RKO (cell line): ENCODE measurements at regions not wholly inside any gene's neighbourhood (a gene's known extent, or its start where the extent isn't known, plus 50 kb on each side); places are given as distances from the start of the nearest gene placed in this dataset.

Source experiments
- DNase-seq: peaks from one replicate; pipeline ENCODE4 v3.0.0-alpha.2; 2016; ENCODE audit warnings: low spot score

- no peak for DNase-seq
Observed at GRCh38 chr6:4191271-4191721, 55.9 kb upstream of the ECI2 start.

DNA sequence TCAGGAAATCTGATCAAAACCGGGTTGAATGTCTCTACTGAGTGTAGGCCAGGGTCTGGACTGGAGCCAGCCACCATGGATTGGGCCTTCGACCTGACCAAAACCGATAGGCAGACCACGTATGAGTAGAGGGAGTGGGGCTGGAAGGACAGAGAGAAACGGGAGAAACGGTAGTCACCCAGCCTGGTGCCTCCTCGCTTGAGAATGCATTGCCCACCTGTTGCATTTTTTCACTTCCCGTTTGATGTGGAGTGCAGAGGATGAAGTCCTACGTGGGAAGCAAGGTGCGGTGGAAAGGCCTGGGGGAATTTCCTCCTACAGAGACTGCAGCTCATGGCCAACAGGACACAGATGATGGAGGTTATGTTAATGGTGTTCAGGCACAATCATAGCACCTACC is 53.9 kb upstream of the ECI2 start:
- no peak for DNase-seq

GRCh38 chr6:4188801-4189200 is 53.4 kb upstream of the ECI2 start:
- DNase-seq, result no peak

DNA sequence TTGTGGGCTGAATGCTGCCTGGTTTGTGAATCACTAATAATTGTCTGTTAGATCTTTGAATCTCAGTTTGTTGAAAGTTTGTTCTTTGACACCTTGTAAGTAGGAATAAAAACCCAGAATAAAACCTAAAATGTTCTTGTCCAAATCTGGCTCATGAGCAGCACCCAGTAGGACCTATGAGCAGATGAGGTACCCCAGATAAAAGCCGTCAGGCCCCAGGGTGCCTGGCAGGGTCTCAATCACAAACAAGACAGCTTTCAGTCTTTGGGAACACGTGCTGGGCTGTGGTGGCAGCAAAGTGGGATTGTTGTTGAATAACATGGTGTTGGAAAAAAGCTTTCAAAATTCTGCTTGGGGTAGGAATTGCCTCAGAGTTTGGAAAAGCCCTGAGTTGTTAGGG is 52.1 kb upstream of the ECI2 start:
- no peak for DNase-seq

- DNase-seq, result no peak
Observed at GRCh38 chr6:4186385-4186784, 51.0 kb upstream of the ECI2 start.

DNA sequence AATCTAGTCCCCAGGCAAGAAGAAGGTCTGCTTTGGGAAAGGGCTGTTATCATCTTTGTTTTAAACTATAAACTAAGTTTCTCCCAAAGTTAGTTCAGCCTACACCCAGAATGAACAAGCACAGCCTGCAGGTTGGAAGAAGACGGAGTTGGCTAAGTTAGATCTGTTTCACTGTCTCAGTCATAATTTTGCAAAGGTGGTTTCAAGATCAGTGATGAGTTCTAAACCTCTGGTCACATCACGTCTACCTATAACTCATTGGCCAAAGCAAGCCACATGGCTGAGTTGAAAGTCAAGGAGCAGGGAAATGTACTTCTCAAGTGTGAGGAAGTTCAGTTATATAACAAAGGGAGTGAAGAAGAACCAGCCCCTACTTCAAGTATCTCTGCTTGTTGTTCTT is 50.5 kb upstream of the ECI2 start:
- DNase-seq, result no peak

DNA sequence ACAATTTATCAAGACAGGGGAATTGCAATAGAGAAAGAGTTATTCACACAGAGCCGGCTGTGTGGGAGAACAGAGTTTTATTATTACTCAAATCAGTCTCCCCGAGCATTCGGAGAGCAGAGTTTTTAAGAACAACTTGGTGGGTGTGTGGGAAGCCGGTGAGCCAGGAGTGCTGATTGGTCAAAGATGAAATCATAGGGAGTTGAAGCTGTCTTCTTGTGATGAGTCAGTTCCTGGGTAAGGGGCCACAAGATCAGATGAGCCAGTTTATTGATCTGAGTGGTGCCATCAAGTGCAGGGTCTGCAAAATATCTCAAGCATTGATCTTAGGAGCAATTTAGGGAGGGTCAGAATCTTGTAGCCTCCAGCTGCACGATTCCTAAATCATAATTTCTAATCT is 50.0 kb upstream of the ECI2 start:
- no peak for DNase-seq
